Fibroblast of the aortic adventitia (primary cell): ENCODE measurements at regions not wholly inside any gene's neighbourhood (a gene's known extent, or its start where the extent isn't known, plus 50 kb on each side); places are given as distances from the start of the nearest gene placed in this dataset.

Source experiments
- DNase-seq: peaks from one replicate; pipeline ENCODE4 v3.0.0-alpha.2; 2010; ENCODE audit warnings: low read depth
- H3K4me3 ChIP-seq: 2 replicates; pipeline ENCODE4 v1.5.1; 2011; ENCODE audit warnings: low read depth, mild to moderate bottlenecking, control low read depth, low read length, moderate library complexity
- CTCF ChIP-seq: IDR thresholded peaks from 2 replicates; pipeline ENCODE4 v1.5.1; 2011; ENCODE audit warnings: mild to moderate bottlenecking, low read length, control low read depth, inconsistent platforms; ENCODE audit not compliant: insufficient read depth

DNA sequence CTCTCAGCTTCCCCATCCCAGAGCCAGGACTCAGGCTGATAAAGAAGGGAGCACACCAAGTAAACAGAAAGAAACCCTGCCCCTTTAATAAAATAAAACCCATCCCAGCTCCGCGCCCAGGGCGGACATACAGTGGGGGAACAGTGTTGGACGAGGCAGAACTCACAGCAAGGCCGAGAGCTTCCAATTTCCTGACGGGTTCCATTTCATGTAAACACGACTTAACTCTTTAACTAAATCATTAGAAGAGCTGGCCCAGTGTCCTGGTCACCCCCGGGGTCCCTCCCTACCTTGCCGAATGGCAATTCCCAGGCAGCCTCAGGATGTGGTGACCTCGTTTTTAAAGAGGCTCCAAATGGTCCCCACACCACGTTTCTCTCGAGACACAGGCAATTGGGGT lies 340.7 kb downstream of the FOXL1 start:
- TF ChIP-seq CTCF: no peak
- DNase-seq: no peak
- no peak overlapping the region for H3K4me3 ChIP-seq

- no peak for DNase-seq
- TF ChIP-seq CTCF: no peak
- H3K4me3 ChIP-seq: no peak overlapping the region
Measured at GRCh38 chr16:86919578-86920305, 341.4 kb downstream of the FOXL1 start.

GRCh38 chr16:86921289-86921688 lies 342.9 kb downstream of the FOXL1 start:
- no peak for TF ChIP-seq CTCF
- H3K4me3 ChIP-seq: no peak overlapping the region
- DNase-seq: no peak

DNA sequence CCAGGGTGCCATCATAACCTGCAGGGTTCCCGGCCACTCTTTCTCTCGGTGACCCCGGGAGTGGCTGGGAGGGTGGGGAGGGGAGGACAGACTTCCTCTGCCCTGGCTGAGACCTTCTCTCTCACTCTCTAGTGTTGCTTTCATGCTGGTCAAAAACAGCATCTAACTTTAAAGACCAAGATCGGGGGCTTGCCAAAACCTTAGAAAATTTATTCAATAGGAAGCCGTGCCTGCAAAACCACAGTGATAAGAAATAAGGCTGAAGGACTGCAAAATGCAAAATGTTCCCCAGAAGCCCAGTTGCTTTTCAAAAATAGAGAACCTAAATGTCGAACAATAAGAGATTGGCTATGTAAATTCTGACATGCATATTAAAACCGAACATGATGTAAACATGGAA lies 344.0 kb downstream of the FOXL1 start:
- peak; percentile 57 for DNase-seq
- no peak overlapping the region for H3K4me3 ChIP-seq
- no peak for TF ChIP-seq CTCF

GRCh38 chr16:86923656-86924055 lies 345.3 kb downstream of the FOXL1 start:
- no peak for TF ChIP-seq CTCF
- DNase-seq: no peak

DNA sequence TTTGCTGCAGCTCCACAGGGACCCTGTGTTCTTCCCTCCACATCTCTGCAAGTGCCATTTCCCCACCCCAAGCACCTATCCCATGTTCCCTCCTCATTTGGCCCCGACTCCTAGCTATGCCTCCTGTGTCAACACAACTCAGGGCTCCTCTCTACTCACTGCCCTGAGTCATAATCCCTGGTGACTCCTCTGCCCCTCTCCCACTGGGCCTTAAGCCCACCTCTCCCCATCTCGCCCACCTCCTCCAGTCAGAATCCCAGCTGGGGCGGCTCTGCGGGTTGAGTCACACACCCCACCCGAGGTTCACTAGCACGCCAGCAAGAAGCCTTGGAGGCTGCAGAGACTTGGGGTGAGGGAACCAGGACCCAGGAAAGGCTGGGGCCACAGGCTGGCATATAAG lies 346.2 kb downstream of the FOXL1 start:
- peak; percentile 91 for DNase-seq
- H3K4me3 ChIP-seq: no peak overlapping the region
- no peak for TF ChIP-seq CTCF

More at GRCh38 chr16:86923656-86924055, 345.3 kb downstream of the FOXL1 start:
- H3K4me3 ChIP-seq: no peak overlapping the region
